ENCODE measurements at regions not wholly inside any gene's neighbourhood (a gene's known extent, or its start where the extent isn't known, plus 50 kb on each side); places are given as distances from the start of the nearest gene placed in this dataset.

GRCh38 chr5:97548739-97549080, 365.7 kb upstream of the RIOK2 start:
- TF ChIP-seq YY1 (IDR thresholded peaks at IDR 0.05; ENCODE audit: low read depth, low read length) (no peak), CTCF (IDR thresholded peaks at IDR 0.05; ENCODE audit: control extremely low read depth in 1 of 3, insufficient read depth in 1 of 3, low read depth in 1 of 3, low read length in 3 of 3) (no peak), TEAD4 (IDR thresholded peaks at IDR 0.05; ENCODE audit: low read depth, low read length) (no peak), EZH2 (IDR thresholded peaks at IDR 0.05; ENCODE audit: low read depth, low read length, severe bottlenecking) (no peak), CREB1 (IDR thresholded peaks at IDR 0.05) (no peak), TAF1 (IDR thresholded peaks at IDR 0.05; ENCODE audit: low read depth, low read length) (no peak), EGR1 (IDR thresholded peaks at IDR 0.05; ENCODE audit: borderline replicate concordance, low read depth, low read length) (no peak), PHF8 (conservative IDR thresholded peaks at IDR 0.05; ENCODE audit: low read depth, low read length) (no peak)
- TF ChIP-seq, protein P1, sequence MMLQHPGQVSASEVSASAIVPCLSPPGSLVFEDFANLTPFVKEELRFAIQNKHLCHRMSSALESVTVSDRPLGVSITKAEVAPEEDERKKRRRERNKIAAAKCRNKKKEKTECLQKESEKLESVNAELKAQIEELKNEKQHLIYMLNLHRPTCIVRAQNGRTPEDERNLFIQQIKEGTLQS (IDR thresholded peaks at IDR 0.05; ENCODE audit: insufficient read depth, low read depth, low read length), result no peak

All from H1 (cell line).